Left ventricle myocardium inferior (tissue), 1 donor: ENCODE measurements at regions not wholly inside any gene's neighbourhood (a gene's known extent, or its start where the extent isn't known, plus 50 kb on each side); places are given as distances from the start of the nearest gene placed in this dataset.
"Not testable (repeated sequence)": the region's sequence is repeated elsewhere in the genome, so short reads cannot be mapped to it uniquely, and the experiment has no call there.

Experiments used
- DNase-seq: peaks from one replicate; pipeline ENCODE4 v3.0.0-alpha.2; 2020
- H3K27ac ChIP-seq: fragments of 200-600 bp; replicated peaks from 2 replicates; pipeline ENCODE4 v1.8.0; 2021
- H3K27me3 ChIP-seq: fragments of 200-600 bp; 2 replicates; pipeline ENCODE4 v1.8.0; 2021; ENCODE audit warnings: low read depth
- H3K36me3 ChIP-seq: fragments of 200-600 bp; 2 replicates; pipeline ENCODE4 v1.8.0; 2021
- H3K4me1 ChIP-seq: fragments of 200-600 bp; 2 replicates; pipeline ENCODE4 v1.8.0; 2021
- H3K4me3 ChIP-seq: fragments of 200-600 bp; 2 replicates; pipeline ENCODE4 v1.8.0; 2021; ENCODE audit warnings: mild to moderate bottlenecking, moderate library complexity
- H3K9me3 ChIP-seq: fragments of 200-600 bp; replicated peaks from 2 replicates; pipeline ENCODE4 v1.8.0; 2021
- intact Hi-C: fragments of 100-400 bp; cut with micrococcal nuclease; formaldehyde crosslinking; loops from one replicate; pipeline ENCODE4 v1.11.0; 2022
- TF ChIP-seq, protein P1 (sequence below): fragments of 200-600 bp; IDR thresholded peaks from 2 replicates; pipeline ENCODE4 v1.8.0; 2021; ENCODE audit warnings: antibody characterized with exemption, mild to moderate bottlenecking, borderline replicate concordance
- donor health status: DM: no; HTN: yes; CAD: no; lungs with severe emphysema.

DNA sequence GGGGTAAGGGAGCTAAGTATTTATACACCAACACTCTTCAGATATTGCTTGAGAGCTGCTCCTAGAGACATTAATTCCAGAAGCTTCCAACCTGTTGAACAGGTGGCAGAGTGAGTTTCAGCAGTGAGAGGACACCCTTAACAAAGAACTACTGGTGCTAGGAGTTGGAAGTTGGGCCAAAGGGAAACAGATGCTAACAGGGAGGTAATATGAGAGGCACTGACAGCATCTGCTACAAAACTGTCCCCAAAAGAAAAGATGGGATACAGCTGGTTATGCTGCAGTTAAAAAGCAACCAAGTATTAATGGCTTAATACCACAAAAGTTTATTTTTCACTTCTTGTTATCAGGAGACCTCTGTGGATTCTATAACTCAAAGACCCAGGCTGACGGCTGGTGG, 104.5 kb upstream of the SATB1 start:
- TF ChIP-seq, protein P1, sequence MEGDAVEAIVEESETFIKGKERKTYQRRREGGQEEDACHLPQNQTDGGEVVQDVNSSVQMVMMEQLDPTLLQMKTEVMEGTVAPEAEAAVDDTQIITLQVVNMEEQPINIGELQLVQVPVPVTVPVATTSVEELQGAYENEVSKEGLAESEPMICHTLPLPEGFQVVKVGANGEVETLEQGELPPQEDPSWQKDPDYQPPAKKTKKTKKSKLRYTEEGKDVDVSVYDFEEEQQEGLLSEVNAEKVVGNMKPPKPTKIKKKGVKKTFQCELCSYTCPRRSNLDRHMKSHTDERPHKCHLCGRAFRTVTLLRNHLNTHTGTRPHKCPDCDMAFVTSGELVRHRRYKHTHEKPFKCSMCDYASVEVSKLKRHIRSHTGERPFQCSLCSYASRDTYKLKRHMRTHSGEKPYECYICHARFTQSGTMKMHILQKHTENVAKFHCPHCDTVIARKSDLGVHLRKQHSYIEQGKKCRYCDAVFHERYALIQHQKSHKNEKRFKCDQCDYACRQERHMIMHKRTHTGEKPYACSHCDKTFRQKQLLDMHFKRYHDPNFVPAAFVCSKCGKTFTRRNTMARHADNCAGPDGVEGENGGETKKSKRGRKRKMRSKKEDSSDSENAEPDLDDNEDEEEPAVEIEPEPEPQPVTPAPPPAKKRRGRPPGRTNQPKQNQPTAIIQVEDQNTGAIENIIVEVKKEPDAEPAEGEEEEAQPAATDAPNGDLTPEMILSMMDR, result no peak
- H3K9me3 ChIP-seq, result peaks cover 12% of the 10 kb centered on the region
- no peak for DNase-seq
- no peak overlapping the region for H3K27ac ChIP-seq
- no peak overlapping the region for H3K4me3 ChIP-seq
- no peaks in the 10 kb centered on the region for H3K4me1 ChIP-seq
- no peaks in the 10 kb centered on the region for H3K27me3 ChIP-seq
- H3K36me3 ChIP-seq, result no peaks in the 10 kb centered on the region
- intact Hi-C loops, result no loop called here

GRCh38 chr3:18527691-18528090, 102.6 kb upstream of the SATB1 start:
- H3K4me1 ChIP-seq, result no peaks in the 10 kb centered on the region
- no peak for DNase-seq
- intact Hi-C loops, result no loop called here
- no peak overlapping the region for H3K27ac ChIP-seq
- H3K9me3 ChIP-seq, result peaks cover 26% of the 10 kb centered on the region
- no peak overlapping the region for H3K4me3 ChIP-seq
- TF ChIP-seq, protein P1, result no peak
- H3K27me3 ChIP-seq, result no peaks in the 10 kb centered on the region
- no peaks in the 10 kb centered on the region for H3K36me3 ChIP-seq

DNA sequence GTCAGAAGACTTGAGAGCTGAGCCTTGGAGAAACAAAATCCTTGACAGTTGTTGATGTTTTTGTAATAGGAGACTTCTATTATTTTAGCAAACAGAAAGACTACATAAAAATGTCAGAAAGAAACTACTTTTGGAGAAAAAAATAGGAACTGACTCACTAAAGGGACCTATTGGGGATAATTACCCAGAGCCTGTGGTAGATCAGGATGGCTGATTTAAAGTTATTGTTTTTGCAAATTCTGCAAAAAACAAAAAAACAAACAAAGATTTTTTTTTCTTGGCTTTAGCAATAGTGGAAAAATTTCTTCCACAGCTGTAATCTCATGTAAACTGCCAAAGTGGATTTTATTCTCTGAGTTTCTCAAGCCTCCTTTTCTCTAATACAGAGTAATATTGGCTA, 101.5 kb upstream of the SATB1 start:
- Histone ChIP-seq H3K4me3 (no peak overlapping the region), H3K36me3 (no peaks in the 10 kb centered on the region), H3K4me1 (no peaks in the 10 kb centered on the region), H3K27ac (no peak overlapping the region), H3K9me3 (peaks cover 26% of the 10 kb centered on the region), H3K27me3 (no peaks in the 10 kb centered on the region)
- DNase-seq, result no peak
- intact Hi-C loops, result no loop called here
- TF ChIP-seq, protein P1, result no peak

DNA sequence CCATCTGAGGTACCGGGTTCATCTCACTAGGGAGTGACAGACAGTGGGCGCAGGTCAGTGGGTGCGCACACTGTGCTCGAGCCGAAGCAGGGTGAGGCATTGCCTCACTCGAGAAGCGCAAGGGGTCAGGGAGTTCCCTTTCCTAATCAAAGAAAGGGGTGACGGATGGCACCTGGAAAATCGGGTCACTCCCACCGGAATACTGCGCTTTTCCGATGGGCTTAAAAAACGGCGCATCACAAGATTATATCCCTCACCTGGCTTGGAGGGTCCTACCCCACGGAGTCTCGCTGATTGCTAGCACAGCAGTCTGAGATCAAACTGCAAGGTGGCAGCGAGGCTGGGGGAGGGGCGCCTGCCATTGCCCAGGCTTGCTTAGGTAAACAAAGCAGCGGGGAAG, 91.0 kb upstream of the SATB1 start:
- H3K4me1 ChIP-seq, H3K27ac ChIP-seq, DNase-seq, H3K9me3 ChIP-seq, intact Hi-C loops, H3K4me3 ChIP-seq, H3K36me3 ChIP-seq, H3K27me3 ChIP-seq: not testable (repeated sequence)

- Histone ChIP-seq H3K4me1 (no peaks in the 10 kb centered on the region), H3K9me3 (no peaks in the 10 kb centered on the region), H3K4me3 (no peak overlapping the region), H3K36me3 (no peaks in the 10 kb centered on the region), H3K27me3 (no peaks in the 10 kb centered on the region), H3K27ac (no peak overlapping the region)
- DNase-seq, result no peak
- TF ChIP-seq, protein P1, result no peak
- intact Hi-C loops, result no loop called here
Measured at GRCh38 chr3:18513091-18513490, 88.0 kb upstream of the SATB1 start.

- Histone ChIP-seq H3K27me3 (no peaks in the 10 kb centered on the region), H3K27ac (no peak overlapping the region), H3K9me3 (no peaks in the 10 kb centered on the region), H3K4me3 (no peak overlapping the region), H3K36me3 (no peaks in the 10 kb centered on the region), H3K4me1 (no peaks in the 10 kb centered on the region)
- no peak for DNase-seq
- intact Hi-C loops, result no loop called here
- TF ChIP-seq, protein P1, result no peak
Measured at GRCh38 chr3:18512007-18512406, 86.9 kb upstream of the SATB1 start.
